Activated CD4-positive, alpha-beta T cell treated with anti-CD3 and anti-CD28 coated beads, Interleukin-2, amount 50 U/mL, for 4 hours (primary cell): ENCODE measurements at regions not wholly inside any gene's neighbourhood (a gene's known extent, or its start where the extent isn't known, plus 50 kb on each side); places are given as distances from the start of the nearest gene placed in this dataset.

Experiments used
- DNase-seq, 2 experiments: peaks; one replicate each; pipeline ENCODE4 v3.0.0-alpha.2; 2020

- no peak for DNase-seq
Measured at GRCh38 chr12:132392389-132393244, 63.2 kb upstream of the GALNT9 start.

GRCh38 chr12:132391326-132392041, 62.1 kb upstream of the GALNT9 start:
- no peak for DNase-seq

- no peak for DNase-seq
Measured at GRCh38 chr12:132390287-132391076, 61.1 kb upstream of the GALNT9 start.

- DNase-seq = no peak
Measured at GRCh38 chr12:132389526-132390286, 60.3 kb upstream of the GALNT9 start.

- no peak for DNase-seq
Measured at GRCh38 chr12:132389026-132389425, 59.6 kb upstream of the GALNT9 start.

- DNase-seq = no peak
Measured at GRCh38 chr12:132388379-132389015, 59.1 kb upstream of the GALNT9 start.

GRCh38 chr12:132386926-132387497, 57.6 kb upstream of the GALNT9 start:
- DNase-seq = no peak

GRCh38 chr12:132385923-132386751, 56.7 kb upstream of the GALNT9 start:
- no peak for DNase-seq

GRCh38 chr12:132384916-132385774, 55.8 kb upstream of the GALNT9 start:
- no peak for DNase-seq

- DNase-seq = no peak
Measured at GRCh38 chr12:132380641-132381040, 51.3 kb upstream of the GALNT9 start.

GRCh38 chr12:132379996-132380395, 50.6 kb upstream of the GALNT9 start:
- DNase-seq = no peak

- DNase-seq = no peak
Measured at GRCh38 chr12:132379576-132379975, 50.2 kb upstream of the GALNT9 start.
